ENCODE measurements at regions not wholly inside any gene's neighbourhood (a gene's known extent, or its start where the extent isn't known, plus 50 kb on each side); places are given as distances from the start of the nearest gene placed in this dataset.

- no peaks in the 10 kb centered on the region for H3K27me3 ChIP-seq (replicated peaks in 1 of 4; ENCODE audit: control extremely low read depth in 1 of 4, control insufficient read depth in 3 of 4, insufficient read depth in 4 of 4, low read length in 3 of 4)
These were observed 365.9 kb upstream of the SLC30A5 start for GRCh38 chr5:68727931-68728330.

DNA sequence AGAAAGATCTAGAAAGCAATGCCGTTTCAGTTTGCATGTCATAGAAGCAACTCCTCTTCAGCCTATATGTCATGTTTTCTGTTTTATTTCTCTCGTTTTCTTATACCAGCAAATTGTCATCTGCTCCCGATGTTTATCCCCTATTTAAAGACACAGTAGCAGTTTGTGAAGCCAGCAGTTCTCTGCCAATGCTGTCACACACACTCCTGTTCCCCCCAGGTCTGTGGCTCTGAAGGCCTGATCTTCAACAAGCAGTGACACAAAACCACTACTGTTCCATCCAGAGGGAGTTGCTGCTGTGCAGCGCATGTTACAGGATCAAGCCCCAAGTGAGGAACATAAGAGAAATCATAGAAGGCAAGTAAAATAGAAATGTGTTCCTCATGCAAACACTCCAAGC lies 364.1 kb upstream of the SLC30A5 start:
- Histone ChIP-seq H3K27ac (ENCODE audit: low read length in 2 of 2) (no peak overlapping the region), H3K36me3 (replicated peaks in 1 of 2; ENCODE audit: control extremely low read depth in 1 of 2, control insufficient read depth in 1 of 2, extremely low read depth in 1 of 2, insufficient read depth in 2 of 2, low read length in 1 of 2) (no peaks in the 10 kb centered on the region), H3K9ac (ENCODE audit: low read length) (no peak overlapping the region), H3K4me2 (replicated peaks; ENCODE audit: low read depth, low read length, poor library complexity, severe bottlenecking) (no peak overlapping the region), H3K4me1 (ENCODE audit: control insufficient read depth in 2 of 2, insufficient read depth in 2 of 2, low read length in 2 of 2) (no peaks in the 10 kb centered on the region), H2AFZ (ENCODE audit: insufficient read depth, low read depth, low read length, poor library complexity, severe bottlenecking) (no peak overlapping the region), H4K20me1 (ENCODE audit: control insufficient read depth, insufficient read depth, low read length, poor library complexity, severe bottlenecking) (no peaks in the 10 kb centered on the region), H3K4me3 (ENCODE audit: control extremely low read depth in 1 of 5, extremely low read depth in 1 of 5, insufficient read depth in 1 of 5, low read depth in 2 of 5, low read length in 4 of 5) (no peak overlapping the region), H3K9me3 (ENCODE audit: control extremely low read depth in 1 of 3, control insufficient read depth in 2 of 3, insufficient read depth in 1 of 3, low read length in 2 of 3) (no peaks in the 10 kb centered on the region), H3K27me3 (replicated peaks in 1 of 4; ENCODE audit: control extremely low read depth in 1 of 4, control insufficient read depth in 3 of 4, insufficient read depth in 4 of 4, low read length in 3 of 4) (no peaks in the 10 kb centered on the region), H3K79me2 (ENCODE audit: control insufficient read depth, insufficient read depth, low read length) (no peaks in the 10 kb centered on the region)
- ATAC-seq (ENCODE audit: low read depth): no peak
- intact Hi-C loops (cut with micrococcal nuclease): no loop called here
- TF ChIP-seq EZH2 (IDR thresholded peaks at IDR 0.05; ENCODE audit: borderline replicate concordance, insufficient read depth, low read depth, low read length, poor library complexity, severe bottlenecking): no peak
- TF ChIP-seq, protein P1, sequence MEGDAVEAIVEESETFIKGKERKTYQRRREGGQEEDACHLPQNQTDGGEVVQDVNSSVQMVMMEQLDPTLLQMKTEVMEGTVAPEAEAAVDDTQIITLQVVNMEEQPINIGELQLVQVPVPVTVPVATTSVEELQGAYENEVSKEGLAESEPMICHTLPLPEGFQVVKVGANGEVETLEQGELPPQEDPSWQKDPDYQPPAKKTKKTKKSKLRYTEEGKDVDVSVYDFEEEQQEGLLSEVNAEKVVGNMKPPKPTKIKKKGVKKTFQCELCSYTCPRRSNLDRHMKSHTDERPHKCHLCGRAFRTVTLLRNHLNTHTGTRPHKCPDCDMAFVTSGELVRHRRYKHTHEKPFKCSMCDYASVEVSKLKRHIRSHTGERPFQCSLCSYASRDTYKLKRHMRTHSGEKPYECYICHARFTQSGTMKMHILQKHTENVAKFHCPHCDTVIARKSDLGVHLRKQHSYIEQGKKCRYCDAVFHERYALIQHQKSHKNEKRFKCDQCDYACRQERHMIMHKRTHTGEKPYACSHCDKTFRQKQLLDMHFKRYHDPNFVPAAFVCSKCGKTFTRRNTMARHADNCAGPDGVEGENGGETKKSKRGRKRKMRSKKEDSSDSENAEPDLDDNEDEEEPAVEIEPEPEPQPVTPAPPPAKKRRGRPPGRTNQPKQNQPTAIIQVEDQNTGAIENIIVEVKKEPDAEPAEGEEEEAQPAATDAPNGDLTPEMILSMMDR (IDR thresholded peaks at IDR 0.05): no peak
- POLR2A ChIA-PET: no interaction called here
- CTCF ChIA-PET: no interaction called here
- Mint-ChIP-seq H3K27ac (no peak overlapping the region), H3K4me1 (peaks cover 6% of the 10 kb centered on the region), H3K4me3 (no peak overlapping the region), H3K9me3 (ENCODE audit: insufficient read depth) (no peaks in the 10 kb centered on the region), H3K27me3 (peaks cover 6% of the 10 kb centered on the region)
- WGBS (ENCODE audit: insufficient coverage): 76% methylated on average over 3 of the region's 4 CpGs
- no peak for DNase-seq

More at GRCh38 chr5:68727931-68728330, 365.9 kb upstream of the SLC30A5 start:
- ATAC-seq (ENCODE audit: low read depth) (no peak), DNase-seq (no peak)
- intact Hi-C loops (cut with micrococcal nuclease): no loop called here
- no peaks in the 10 kb centered on the region for H3K4me1 ChIP-seq (ENCODE audit: control insufficient read depth in 2 of 2, insufficient read depth in 2 of 2, low read length in 2 of 2)
- no peak overlapping the region for H3K9ac ChIP-seq (ENCODE audit: low read length)
- CTCF ChIA-PET: no interaction called here
- no peak overlapping the region for H3K4me3 ChIP-seq (ENCODE audit: control extremely low read depth in 1 of 5, extremely low read depth in 1 of 5, insufficient read depth in 1 of 5, low read depth in 2 of 5, low read length in 4 of 5)
- POLR2A ChIA-PET: no interaction called here
- H2AFZ ChIP-seq (ENCODE audit: insufficient read depth, low read depth, low read length, poor library complexity, severe bottlenecking): no peak overlapping the region
- H3K9me3 ChIP-seq (ENCODE audit: control extremely low read depth in 1 of 3, control insufficient read depth in 2 of 3, insufficient read depth in 1 of 3, low read length in 2 of 3): peaks cover 0 to 8% (median 6%) of the 10 kb centered on the region in 3 donors
- no peak overlapping the region for H3K27ac ChIP-seq (ENCODE audit: low read length in 2 of 2)
- WGBS (ENCODE audit: insufficient coverage): 100% methylated on average over 2 of the region's 2 CpGs
- Mint-ChIP-seq H3K4me3 (no peak overlapping the region), H3K4me1 (peaks cover 6% of the 10 kb centered on the region), H3K27ac (no peak overlapping the region), H3K27me3 (no peaks in the 10 kb centered on the region), H3K9me3 (ENCODE audit: insufficient read depth) (peaks cover 4% of the 10 kb centered on the region)
- H4K20me1 ChIP-seq (ENCODE audit: control insufficient read depth, insufficient read depth, low read length, poor library complexity, severe bottlenecking): no peaks in the 10 kb centered on the region
- H3K4me2 ChIP-seq (replicated peaks; ENCODE audit: low read depth, low read length, poor library complexity, severe bottlenecking): no peak overlapping the region
- no peaks in the 10 kb centered on the region for H3K79me2 ChIP-seq (ENCODE audit: control insufficient read depth, insufficient read depth, low read length)
- TF ChIP-seq, protein P1 (IDR thresholded peaks at IDR 0.05): no peak
- H3K36me3 ChIP-seq (replicated peaks in 1 of 2; ENCODE audit: control extremely low read depth in 1 of 2, control insufficient read depth in 1 of 2, extremely low read depth in 1 of 2, insufficient read depth in 2 of 2, low read length in 1 of 2): no peaks in the 10 kb centered on the region
